MM.1S (cell line): ENCODE measurements at regions not wholly inside any gene's neighbourhood (a gene's known extent, or its start where the extent isn't known, plus 50 kb on each side); places are given as distances from the start of the nearest gene placed in this dataset.

Experiments
- EZH2 ChIP-seq: fragments of 300-600 bp; sonication (generic); optimal IDR thresholded peaks from 2 replicates; pipeline ENCODE3; 2017; ENCODE audit warnings: low read depth, mild to moderate bottlenecking, antibody characterized with exemption, low read length, mixed read lengths
- EZH2phosphoT487 ChIP-seq: fragments of 300-600 bp; sonication (generic); IDR thresholded peaks from 2 replicates; pipeline ENCODE4 v1.6.1; 2018; ENCODE audit warnings: antibody characterized with exemption, low read length
- TF ChIP-seq, protein P1 (sequence below): fragments of 300-600 bp; sonication (generic); IDR thresholded peaks from 2 replicates; pipeline ENCODE4 v1.5.1; 2016; ENCODE audit warnings: antibody characterized with exemption, low read length, mixed read lengths

DNA sequence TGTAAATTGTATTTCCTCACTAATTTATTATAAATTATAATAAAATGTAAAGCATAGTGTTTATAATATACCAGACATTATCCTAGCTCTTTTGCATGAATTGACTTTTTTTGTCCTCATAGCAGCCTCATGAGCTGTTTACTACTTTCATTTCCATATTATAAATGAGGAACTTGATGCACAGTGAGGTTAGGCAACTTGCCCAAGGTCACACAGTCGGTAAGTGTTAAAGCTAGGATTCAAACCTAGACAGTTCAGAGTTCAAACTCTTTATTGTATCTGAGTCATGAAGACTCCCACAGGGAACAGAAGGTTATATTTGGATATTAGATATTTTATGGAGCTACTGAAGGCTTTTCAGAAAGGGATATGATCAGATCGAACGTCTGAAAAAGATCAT lies 322.2 kb upstream of the SATB1 start:
- TF ChIP-seq, protein P1, sequence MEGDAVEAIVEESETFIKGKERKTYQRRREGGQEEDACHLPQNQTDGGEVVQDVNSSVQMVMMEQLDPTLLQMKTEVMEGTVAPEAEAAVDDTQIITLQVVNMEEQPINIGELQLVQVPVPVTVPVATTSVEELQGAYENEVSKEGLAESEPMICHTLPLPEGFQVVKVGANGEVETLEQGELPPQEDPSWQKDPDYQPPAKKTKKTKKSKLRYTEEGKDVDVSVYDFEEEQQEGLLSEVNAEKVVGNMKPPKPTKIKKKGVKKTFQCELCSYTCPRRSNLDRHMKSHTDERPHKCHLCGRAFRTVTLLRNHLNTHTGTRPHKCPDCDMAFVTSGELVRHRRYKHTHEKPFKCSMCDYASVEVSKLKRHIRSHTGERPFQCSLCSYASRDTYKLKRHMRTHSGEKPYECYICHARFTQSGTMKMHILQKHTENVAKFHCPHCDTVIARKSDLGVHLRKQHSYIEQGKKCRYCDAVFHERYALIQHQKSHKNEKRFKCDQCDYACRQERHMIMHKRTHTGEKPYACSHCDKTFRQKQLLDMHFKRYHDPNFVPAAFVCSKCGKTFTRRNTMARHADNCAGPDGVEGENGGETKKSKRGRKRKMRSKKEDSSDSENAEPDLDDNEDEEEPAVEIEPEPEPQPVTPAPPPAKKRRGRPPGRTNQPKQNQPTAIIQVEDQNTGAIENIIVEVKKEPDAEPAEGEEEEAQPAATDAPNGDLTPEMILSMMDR, result no peak
- TF ChIP-seq EZH2, result no peak
- no peak for TF ChIP-seq EZH2phosphoT487
